Iris pigment epithelial cell (primary cell): ENCODE measurements at regions not wholly inside any gene's neighbourhood (a gene's known extent, or its start where the extent isn't known, plus 50 kb on each side); places are given as distances from the start of the nearest gene placed in this dataset.

ENCODE experiments used
- DNase-seq: peaks from one replicate; pipeline ENCODE4 v3.0.0-alpha.2; 2011; ENCODE audit warnings: low read depth

GRCh38 chr15:101124731-101125451 is 127.0 kb downstream of the CHSY1 start:
- peak; percentile 98 for DNase-seq

- DNase-seq, result peak; percentile 70
Measured at GRCh38 chr15:101123222-101123910, 128.5 kb downstream of the CHSY1 start.

GRCh38 chr15:101122806-101123205 is 129.0 kb downstream of the CHSY1 start:
- DNase-seq, result no peak

GRCh38 chr15:101122266-101122665 is 129.6 kb downstream of the CHSY1 start:
- DNase-seq, result no peak

- peak; percentile 78 for DNase-seq
Measured at GRCh38 chr15:101121511-101122090, 130.2 kb downstream of the CHSY1 start.

- DNase-seq, result no peak
Measured at GRCh38 chr15:101120987-101121386, 130.9 kb downstream of the CHSY1 start.

GRCh38 chr15:101120473-101120872 is 131.4 kb downstream of the CHSY1 start:
- no peak for DNase-seq
